ENCODE measurements at regions not wholly inside any gene's neighbourhood (a gene's known extent, or its start where the extent isn't known, plus 50 kb on each side); places are given as distances from the start of the nearest gene placed in this dataset.

DNA sequence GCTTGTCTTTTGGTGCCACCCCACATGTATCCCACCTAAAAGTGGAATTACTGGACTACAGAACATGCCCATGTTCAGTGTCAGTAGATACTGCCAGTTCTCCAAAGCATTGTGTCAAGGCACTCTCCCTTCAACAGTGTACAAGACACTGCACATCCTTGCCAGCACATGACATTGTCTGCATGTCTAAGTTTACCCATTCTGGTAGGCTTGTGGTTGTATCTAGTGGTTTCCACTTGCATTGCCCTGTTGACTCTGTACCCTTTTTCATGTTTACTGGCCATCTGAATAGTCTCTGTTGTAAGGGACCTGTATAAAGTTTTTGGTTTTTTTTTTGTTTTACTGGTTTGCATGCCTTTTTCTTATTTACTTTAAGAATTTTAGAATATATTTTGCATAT is 222.4 kb upstream of the CNR1 start:
- Histone ChIP-seq H3K27me3 (ENCODE audit: insufficient read depth, low read length) (no peaks in the 10 kb centered on the region), H3K4me2 (ENCODE audit: low read length) (no peak overlapping the region), H3K27ac (ENCODE audit: low read depth, low read length) (no peak overlapping the region), H3K4me1 (ENCODE audit: insufficient read depth, low read length) (no peaks in the 10 kb centered on the region), H3K4me3 (ENCODE audit: insufficient read depth, low read depth, low read length) (no peak overlapping the region), H3K36me3 (ENCODE audit: insufficient read depth, low read length) (no peaks in the 10 kb centered on the region), H3K9me3 (ENCODE audit: insufficient read depth, low read depth, low read length) (no peaks in the 10 kb centered on the region), H2AFZ (ENCODE audit: low read depth, low read length) (no peak overlapping the region), H4K20me1 (ENCODE audit: insufficient read depth, low read length) (no peaks in the 10 kb centered on the region), H3K79me2 (ENCODE audit: insufficient read depth, low read length) (no peaks in the 10 kb centered on the region), H3K9ac (ENCODE audit: low read length) (no peak overlapping the region)
- DNase-seq (ENCODE audit: low read depth) (no peak), FAIRE-seq (no peak)
- peaks cover 3% of the 10 kb centered on the region for H3K9me3 Mint-ChIP-seq (ENCODE audit: unreplicated experiment)
- peaks cover 6% of the 10 kb centered on the region for H3K4me1 Mint-ChIP-seq (ENCODE audit: low read depth, unreplicated experiment)
- no peaks in the 10 kb centered on the region for H3K27me3 Mint-ChIP-seq (ENCODE audit: low read depth, unreplicated experiment)
- no peak overlapping the region for H3K27ac Mint-ChIP-seq (ENCODE audit: unreplicated experiment)
- no peak for TF ChIP-seq EZH2 (IDR thresholded peaks at IDR 0.05; ENCODE audit: insufficient read depth, low read length)
- TF ChIP-seq, protein P1, sequence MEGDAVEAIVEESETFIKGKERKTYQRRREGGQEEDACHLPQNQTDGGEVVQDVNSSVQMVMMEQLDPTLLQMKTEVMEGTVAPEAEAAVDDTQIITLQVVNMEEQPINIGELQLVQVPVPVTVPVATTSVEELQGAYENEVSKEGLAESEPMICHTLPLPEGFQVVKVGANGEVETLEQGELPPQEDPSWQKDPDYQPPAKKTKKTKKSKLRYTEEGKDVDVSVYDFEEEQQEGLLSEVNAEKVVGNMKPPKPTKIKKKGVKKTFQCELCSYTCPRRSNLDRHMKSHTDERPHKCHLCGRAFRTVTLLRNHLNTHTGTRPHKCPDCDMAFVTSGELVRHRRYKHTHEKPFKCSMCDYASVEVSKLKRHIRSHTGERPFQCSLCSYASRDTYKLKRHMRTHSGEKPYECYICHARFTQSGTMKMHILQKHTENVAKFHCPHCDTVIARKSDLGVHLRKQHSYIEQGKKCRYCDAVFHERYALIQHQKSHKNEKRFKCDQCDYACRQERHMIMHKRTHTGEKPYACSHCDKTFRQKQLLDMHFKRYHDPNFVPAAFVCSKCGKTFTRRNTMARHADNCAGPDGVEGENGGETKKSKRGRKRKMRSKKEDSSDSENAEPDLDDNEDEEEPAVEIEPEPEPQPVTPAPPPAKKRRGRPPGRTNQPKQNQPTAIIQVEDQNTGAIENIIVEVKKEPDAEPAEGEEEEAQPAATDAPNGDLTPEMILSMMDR (IDR thresholded peaks at IDR 0.05; ENCODE audit: insufficient read depth, low read depth, low read length), result no peak
- H3K4me3 Mint-ChIP-seq (ENCODE audit: unreplicated experiment), result no peak overlapping the region
- H3K36me3 Mint-ChIP-seq (ENCODE audit: low read depth, unreplicated experiment), result no peaks in the 10 kb centered on the region

DNA sequence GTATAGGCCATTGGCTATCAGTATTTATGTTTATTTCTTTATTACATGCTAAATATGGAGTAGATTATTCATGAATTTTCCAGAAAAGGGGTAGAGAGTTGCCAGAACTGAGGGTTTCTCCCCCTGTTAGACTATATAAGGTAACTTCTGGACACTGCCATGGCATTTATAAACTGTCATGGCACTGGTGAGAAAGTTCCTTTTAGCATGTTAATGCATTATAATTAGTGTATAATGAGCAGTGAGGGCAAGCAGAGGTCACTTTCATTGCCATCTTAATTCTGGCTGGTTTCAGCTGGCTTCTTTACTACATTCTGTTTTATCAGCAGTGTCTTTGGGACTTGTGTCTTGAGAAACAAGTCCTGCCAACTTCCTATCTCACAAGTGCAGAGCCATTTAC is 220.0 kb upstream of the CNR1 start:
- peaks cover 1% of the 10 kb centered on the region for H3K9me3 Mint-ChIP-seq (ENCODE audit: unreplicated experiment)
- H3K4me1 Mint-ChIP-seq (ENCODE audit: low read depth, unreplicated experiment), result peaks cover 21% of the 10 kb centered on the region

DNA sequence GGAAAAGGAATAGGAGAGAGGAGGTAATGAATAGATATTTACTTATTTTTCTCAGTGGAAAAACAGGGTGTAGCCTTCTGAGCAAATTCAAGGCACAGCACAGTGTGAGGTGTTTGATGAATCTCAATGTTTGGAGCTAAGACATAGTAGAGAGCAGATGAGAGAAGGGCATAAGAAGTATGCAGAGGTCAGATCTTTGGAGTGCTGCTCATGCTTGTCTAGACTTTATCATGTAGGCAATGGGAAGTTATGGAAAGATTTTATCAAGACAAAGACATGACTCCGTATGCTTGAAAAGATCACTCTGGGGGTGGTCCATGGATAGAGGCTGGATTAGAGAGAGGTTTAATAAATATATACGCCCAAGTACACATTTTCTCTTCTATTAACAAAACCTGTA is 217.0 kb upstream of the CNR1 start:
- Histone ChIP-seq H3K4me2 (ENCODE audit: low read length) (no peak overlapping the region), H3K27ac (ENCODE audit: low read depth, low read length) (no peak overlapping the region), H3K9ac (ENCODE audit: low read length) (no peak overlapping the region), H3K79me2 (ENCODE audit: insufficient read depth, low read length) (no peaks in the 10 kb centered on the region), H3K4me3 (ENCODE audit: insufficient read depth, low read depth, low read length) (no peak overlapping the region), H3K27me3 (ENCODE audit: insufficient read depth, low read length) (peaks cover 9% of the 10 kb centered on the region), H3K4me1 (ENCODE audit: insufficient read depth, low read length) (peaks cover 24% of the 10 kb centered on the region), H3K9me3 (ENCODE audit: insufficient read depth, low read depth, low read length) (no peaks in the 10 kb centered on the region), H4K20me1 (ENCODE audit: insufficient read depth, low read length) (no peaks in the 10 kb centered on the region), H2AFZ (ENCODE audit: low read depth, low read length) (no peak overlapping the region), H3K36me3 (ENCODE audit: insufficient read depth, low read length) (no peaks in the 10 kb centered on the region)
- peaks cover 51% of the 10 kb centered on the region for H3K4me1 Mint-ChIP-seq (ENCODE audit: low read depth, unreplicated experiment)
- no peaks in the 10 kb centered on the region for H3K27me3 Mint-ChIP-seq (ENCODE audit: low read depth, unreplicated experiment)
- no peak overlapping the region for H3K4me3 Mint-ChIP-seq (ENCODE audit: unreplicated experiment)
- no peak for DNase-seq (ENCODE audit: low read depth)
- H3K27ac Mint-ChIP-seq (ENCODE audit: unreplicated experiment), result peak overlapping the region; percentile 59
- H3K36me3 Mint-ChIP-seq (ENCODE audit: low read depth, unreplicated experiment), result no peaks in the 10 kb centered on the region
- no peak for FAIRE-seq
- TF ChIP-seq, protein P1 (IDR thresholded peaks at IDR 0.05; ENCODE audit: insufficient read depth, low read depth, low read length), result no peak
- TF ChIP-seq EZH2 (IDR thresholded peaks at IDR 0.05; ENCODE audit: insufficient read depth, low read length), result no peak
- peaks cover 1% of the 10 kb centered on the region for H3K9me3 Mint-ChIP-seq (ENCODE audit: unreplicated experiment)

More for the DNA sequence above, 220.0 kb upstream of the CNR1 start:
- H3K9ac ChIP-seq (ENCODE audit: low read length), result no peak overlapping the region
- no peaks in the 10 kb centered on the region for H3K36me3 Mint-ChIP-seq (ENCODE audit: low read depth, unreplicated experiment)
- no peaks in the 10 kb centered on the region for H4K20me1 ChIP-seq (ENCODE audit: insufficient read depth, low read length)
- H3K4me3 Mint-ChIP-seq (ENCODE audit: unreplicated experiment), result no peak overlapping the region
- no peak overlapping the region for H3K27ac ChIP-seq (ENCODE audit: low read depth, low read length)
- H3K4me1 ChIP-seq (ENCODE audit: insufficient read depth, low read length), result peaks cover 2% of the 10 kb centered on the region
- DNase-seq (ENCODE audit: low read depth) (no peak), FAIRE-seq (no peak)
- no peaks in the 10 kb centered on the region for H3K27me3 ChIP-seq (ENCODE audit: insufficient read depth, low read length)
- no peak overlapping the region for H2AFZ ChIP-seq (ENCODE audit: low read depth, low read length)
- no peaks in the 10 kb centered on the region for H3K79me2 ChIP-seq (ENCODE audit: insufficient read depth, low read length)
- no peak for TF ChIP-seq EZH2 (IDR thresholded peaks at IDR 0.05; ENCODE audit: insufficient read depth, low read length)
- TF ChIP-seq, protein P1 (IDR thresholded peaks at IDR 0.05; ENCODE audit: insufficient read depth, low read depth, low read length), result no peak
- no peaks in the 10 kb centered on the region for H3K9me3 ChIP-seq (ENCODE audit: insufficient read depth, low read depth, low read length)
- no peak overlapping the region for H3K4me3 ChIP-seq (ENCODE audit: insufficient read depth, low read depth, low read length)
- H3K36me3 ChIP-seq (ENCODE audit: insufficient read depth, low read length), result no peaks in the 10 kb centered on the region
- H3K27me3 Mint-ChIP-seq (ENCODE audit: low read depth, unreplicated experiment), result no peaks in the 10 kb centered on the region
- no peak overlapping the region for H3K4me2 ChIP-seq (ENCODE audit: low read length)
- no peak overlapping the region for H3K27ac Mint-ChIP-seq (ENCODE audit: unreplicated experiment)

Data from astrocyte (in vitro differentiated cells and primary cell).